ENCODE measurements at regions not wholly inside any gene's neighbourhood (a gene's known extent, or its start where the extent isn't known, plus 50 kb on each side); places are given as distances from the start of the nearest gene placed in this dataset.

- H2AFZ ChIP-seq (ENCODE audit: low read length) = no peak overlapping the region
- TF ChIP-seq CTCF (conservative IDR thresholded peaks at IDR 0.05 in 1 of 2, IDR thresholded peaks at IDR 0.05 in 1 of 2; ENCODE audit: low read depth in 1 of 2, low read length in 2 of 2) (no peak), EZH2 (IDR thresholded peaks at IDR 0.05; ENCODE audit: low read length, missing control alignments) (no peak)
- no peaks in the 10 kb centered on the region for H3K79me2 ChIP-seq (ENCODE audit: control insufficient read depth, insufficient read depth, low read length)
- no peak overlapping the region for H3K27ac ChIP-seq (ENCODE audit: insufficient read depth, low read length)
- no peaks in the 10 kb centered on the region for H3K4me1 ChIP-seq (ENCODE audit: control insufficient read depth, extremely low read depth, insufficient read depth, low read length)
- H3K36me3 ChIP-seq (ENCODE audit: control insufficient read depth, insufficient read depth, low read length) = no peaks in the 10 kb centered on the region
- H4K20me1 ChIP-seq (ENCODE audit: control insufficient read depth, extremely low read depth, insufficient read depth, low read length) = no peaks in the 10 kb centered on the region
- no peaks in the 10 kb centered on the region for H3K9me3 ChIP-seq (ENCODE audit: control insufficient read depth, insufficient read depth, low read depth, low read length)
- no peak overlapping the region for H3K9ac ChIP-seq (ENCODE audit: insufficient read depth, low read length)
- DNase-seq (ENCODE audit: low read depth in 2 of 2) = no peak
- no peak overlapping the region for H3K4me3 ChIP-seq (replicated peaks in 1 of 4; ENCODE audit: control extremely low read depth in 1 of 4, insufficient read depth in 1 of 4, low read depth in 3 of 4, low read length in 4 of 4)
- H3K27me3 ChIP-seq (ENCODE audit: control insufficient read depth, insufficient read depth, low read length) = no peaks in the 10 kb centered on the region
- no peak overlapping the region for H3K4me2 ChIP-seq (ENCODE audit: extremely low read depth, insufficient read depth, low read length)
Measured at GRCh38 chr5:133701871-133702270, 89.5 kb upstream of the FSTL4 start.

GRCh38 chr5:133700251-133700650 lies 87.9 kb upstream of the FSTL4 start:
- Histone ChIP-seq H2AFZ (ENCODE audit: low read length) (no peak overlapping the region), H3K36me3 (ENCODE audit: control insufficient read depth, insufficient read depth, low read length) (no peaks in the 10 kb centered on the region), H3K79me2 (ENCODE audit: control insufficient read depth, insufficient read depth, low read length) (no peaks in the 10 kb centered on the region), H3K9ac (ENCODE audit: insufficient read depth, low read length) (no peak overlapping the region), H3K9me3 (ENCODE audit: control insufficient read depth, insufficient read depth, low read depth, low read length) (no peaks in the 10 kb centered on the region), H3K27me3 (ENCODE audit: control insufficient read depth, insufficient read depth, low read length) (no peaks in the 10 kb centered on the region), H3K27ac (ENCODE audit: insufficient read depth, low read length) (no peak overlapping the region), H3K4me3 (replicated peaks in 1 of 4; ENCODE audit: control extremely low read depth in 1 of 4, insufficient read depth in 1 of 4, low read depth in 3 of 4, low read length in 4 of 4) (no peak overlapping the region), H4K20me1 (ENCODE audit: control insufficient read depth, extremely low read depth, insufficient read depth, low read length) (no peaks in the 10 kb centered on the region), H3K4me2 (ENCODE audit: extremely low read depth, insufficient read depth, low read length) (no peak overlapping the region), H3K4me1 (ENCODE audit: control insufficient read depth, extremely low read depth, insufficient read depth, low read length) (no peaks in the 10 kb centered on the region)
- no peak for TF ChIP-seq CTCF (conservative IDR thresholded peaks at IDR 0.05 in 1 of 2, IDR thresholded peaks at IDR 0.05 in 1 of 2; ENCODE audit: low read depth in 1 of 2, low read length in 2 of 2)
- no peak for TF ChIP-seq EZH2 (IDR thresholded peaks at IDR 0.05; ENCODE audit: low read length, missing control alignments)
- no peak for DNase-seq (ENCODE audit: low read depth in 2 of 2)

DNA sequence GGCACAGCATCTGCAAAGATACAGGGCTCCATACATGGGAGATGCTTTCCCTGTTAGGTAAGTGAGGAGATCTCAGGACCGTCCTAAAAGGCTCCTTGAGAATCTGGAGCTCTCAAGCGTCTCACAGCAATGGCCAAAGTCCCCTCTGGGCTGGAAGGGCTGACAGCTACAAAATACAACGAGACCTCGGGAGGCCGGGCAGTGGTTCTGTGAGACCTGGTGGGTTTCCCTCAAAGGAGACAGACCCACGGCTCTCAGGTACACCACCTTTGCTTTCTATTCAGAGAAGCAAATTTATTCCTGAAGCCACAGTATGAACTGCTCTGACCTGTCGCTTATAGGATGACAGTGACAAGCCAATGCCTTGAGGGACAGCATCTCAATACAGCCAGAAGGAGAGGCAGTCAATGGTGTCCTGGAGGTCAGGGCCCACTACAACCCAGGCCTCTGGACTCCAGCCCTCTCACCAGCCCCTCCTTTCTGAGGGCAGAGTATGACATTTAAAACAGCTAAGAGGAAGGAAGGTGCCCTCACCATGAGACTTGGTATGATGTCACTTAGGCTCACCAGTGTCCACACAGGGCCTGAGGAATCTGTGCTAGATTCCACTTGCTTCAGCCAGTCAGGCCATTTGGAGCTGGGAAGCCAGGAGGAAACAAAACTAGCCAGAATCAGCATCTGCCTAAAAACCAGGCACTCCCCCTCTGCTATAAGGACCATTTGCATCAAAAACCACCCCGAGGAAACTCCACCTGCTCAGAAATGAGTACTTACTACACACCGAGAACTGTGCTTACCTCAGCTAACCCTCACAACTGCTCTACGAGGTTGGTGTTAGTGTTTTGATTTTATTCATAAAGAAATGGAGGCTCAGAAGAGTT lies 86.5 kb upstream of the FSTL4 start:
- Histone ChIP-seq H3K4me1 (ENCODE audit: control insufficient read depth, extremely low read depth, insufficient read depth, low read length) (no peaks in the 10 kb centered on the region), H3K79me2 (ENCODE audit: control insufficient read depth, insufficient read depth, low read length) (no peaks in the 10 kb centered on the region), H3K9ac (ENCODE audit: insufficient read depth, low read length) (no peak overlapping the region), H3K36me3 (ENCODE audit: control insufficient read depth, insufficient read depth, low read length) (no peaks in the 10 kb centered on the region), H3K4me3 (replicated peaks in 1 of 4; ENCODE audit: control extremely low read depth in 1 of 4, insufficient read depth in 1 of 4, low read depth in 3 of 4, low read length in 4 of 4) (no peak overlapping the region), H4K20me1 (ENCODE audit: control insufficient read depth, extremely low read depth, insufficient read depth, low read length) (no peaks in the 10 kb centered on the region), H3K4me2 (ENCODE audit: extremely low read depth, insufficient read depth, low read length) (no peak overlapping the region), H2AFZ (ENCODE audit: low read length) (no peak overlapping the region), H3K27me3 (ENCODE audit: control insufficient read depth, insufficient read depth, low read length) (no peaks in the 10 kb centered on the region), H3K9me3 (ENCODE audit: control insufficient read depth, insufficient read depth, low read depth, low read length) (no peaks in the 10 kb centered on the region), H3K27ac (ENCODE audit: insufficient read depth, low read length) (no peak overlapping the region)
- TF ChIP-seq EZH2 (IDR thresholded peaks at IDR 0.05; ENCODE audit: low read length, missing control alignments) = no peak
- TF ChIP-seq CTCF (conservative IDR thresholded peaks at IDR 0.05 in 1 of 2, IDR thresholded peaks at IDR 0.05 in 1 of 2; ENCODE audit: low read depth in 1 of 2, low read length in 2 of 2) = no peak
- no peak for DNase-seq (ENCODE audit: low read depth in 2 of 2)

All from fibroblast of lung (primary cell).